GM21723 (cell line): ENCODE measurements at regions not wholly inside any gene's neighbourhood (a gene's known extent, or its start where the extent isn't known, plus 50 kb on each side); places are given as distances from the start of the nearest gene placed in this dataset.
"Not testable (repeated sequence)": the region's sequence is repeated elsewhere in the genome, so short reads cannot be mapped to it uniquely, and the experiment has no call there.

ENCODE experiments used
- ATAC-seq: cut with Tn5 transposase; IDR thresholded peaks from one replicate; pipeline ENCODE4 v1.9.1; 2021; ENCODE audit warnings: mild to moderate bottlenecking, moderate library complexity; ENCODE audit not compliant: unreplicated experiment

DNA sequence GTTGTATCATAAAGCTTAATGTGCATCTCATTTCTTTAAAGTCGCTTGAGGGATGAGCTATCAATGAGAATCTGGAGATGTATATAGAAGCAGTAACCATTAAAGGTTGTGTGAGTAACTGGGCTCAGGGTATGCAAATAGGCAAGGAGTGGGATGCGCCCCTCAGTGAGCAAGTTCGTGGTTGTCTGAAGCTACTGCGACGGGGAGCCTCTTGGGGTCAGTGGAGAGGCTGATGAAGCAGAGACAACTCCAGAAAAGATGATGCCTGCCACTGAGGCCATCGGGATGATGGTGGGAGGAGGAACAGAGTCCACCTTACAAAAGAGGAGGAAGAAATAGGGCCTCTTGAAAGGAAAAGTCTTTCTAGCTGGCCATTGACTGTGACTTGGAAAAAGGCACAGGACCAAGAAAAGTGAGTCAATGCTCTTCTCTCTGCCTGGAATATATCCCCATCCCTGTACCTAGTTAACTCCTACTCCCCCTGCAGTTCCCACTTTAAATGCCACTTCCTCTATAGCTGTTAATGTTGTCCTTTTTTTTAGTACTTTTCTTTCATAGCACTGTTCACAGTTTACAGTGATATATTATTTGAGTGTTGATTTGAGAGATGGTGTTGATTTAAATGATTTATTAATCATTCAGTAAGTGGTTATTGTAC lies 51.4 kb upstream of the LSM6 start:
- peak; percentile 96 for ATAC-seq

DNA sequence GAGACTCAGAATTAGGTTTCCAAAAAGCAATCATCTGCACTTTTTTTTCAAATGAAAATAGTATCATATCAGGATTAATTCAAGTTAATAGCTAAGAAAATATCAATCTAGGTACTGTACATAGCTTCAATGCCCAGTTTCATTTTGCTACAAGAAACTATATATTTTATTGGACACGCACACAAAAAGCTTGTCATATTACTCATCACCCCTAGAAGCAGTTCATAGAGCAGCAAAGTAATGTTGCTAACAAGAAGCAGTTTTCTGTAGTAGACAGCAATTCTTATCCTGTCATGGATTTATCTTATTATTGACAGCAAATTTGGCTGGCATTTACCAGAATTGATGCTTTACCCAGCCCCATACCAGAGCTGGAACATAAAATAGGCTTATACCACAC lies 52.3 kb upstream of the LSM6 start:
- ATAC-seq: peak; percentile 29

DNA sequence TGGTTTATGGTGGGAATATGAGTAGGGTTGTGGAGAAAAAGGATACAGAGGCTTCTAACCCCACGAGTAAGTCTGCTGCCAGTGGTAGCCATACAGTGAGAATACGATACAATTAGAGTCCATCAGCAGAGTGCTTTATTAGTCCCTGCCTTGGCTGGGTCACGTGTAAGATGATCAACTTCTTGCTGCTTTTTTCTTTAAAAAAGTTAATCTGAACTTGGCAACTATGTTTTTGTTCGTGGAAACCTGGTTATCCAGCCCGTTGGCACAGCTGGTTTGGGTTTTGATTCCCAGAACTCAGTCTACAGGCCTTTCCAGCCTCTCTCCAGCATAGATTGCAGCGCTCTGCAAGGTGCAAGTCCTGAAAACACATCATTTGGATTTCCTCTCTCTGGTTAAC lies 53.1 kb upstream of the LSM6 start:
- ATAC-seq: no peak

DNA sequence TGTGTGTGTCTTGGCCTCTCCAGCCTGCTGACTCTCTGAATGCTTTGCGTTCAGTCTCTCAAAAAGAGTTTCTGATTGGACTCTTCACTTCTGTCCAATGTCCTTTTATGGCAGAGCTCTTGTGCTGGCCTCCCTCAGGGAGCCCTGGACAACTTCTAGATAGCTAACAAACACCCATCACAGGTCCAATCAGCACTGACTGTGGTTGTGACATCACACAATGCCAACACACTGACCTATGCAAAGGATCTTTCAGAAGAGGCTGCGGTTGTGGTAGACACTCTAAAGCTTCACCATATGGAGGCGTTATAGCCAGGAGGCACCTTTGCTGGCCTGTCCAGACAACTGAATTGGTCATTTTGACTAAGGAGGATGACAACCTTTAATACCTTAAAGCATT lies 53.8 kb upstream of the LSM6 start:
- ATAC-seq: no peak

DNA sequence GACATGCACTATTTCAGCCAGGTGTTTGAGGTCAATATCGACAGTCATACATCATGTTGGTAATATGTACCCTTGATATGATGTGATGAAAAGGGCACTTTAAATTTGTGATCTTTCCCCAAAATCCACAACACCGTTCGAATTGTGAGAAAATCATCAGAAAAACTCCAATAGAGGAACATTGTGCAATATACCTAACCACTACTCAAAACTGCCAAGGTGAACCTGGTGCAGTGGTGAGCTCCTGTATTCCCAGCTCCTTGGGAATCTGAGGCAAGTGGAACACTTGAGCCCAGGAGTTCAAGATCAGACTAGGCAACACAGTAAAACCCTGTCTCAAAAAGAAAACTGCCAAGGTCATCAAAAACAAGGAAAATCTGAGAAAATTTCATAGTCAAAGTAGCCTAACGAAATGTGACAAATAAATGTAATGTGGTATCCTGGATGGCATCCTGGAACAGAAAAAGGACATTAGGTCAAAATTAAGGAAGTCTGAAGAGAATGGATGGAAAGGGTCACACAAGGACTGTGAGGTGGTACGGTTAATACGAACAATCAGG lies 55.6 kb upstream of the LSM6 start:
- no peak for ATAC-seq

DNA sequence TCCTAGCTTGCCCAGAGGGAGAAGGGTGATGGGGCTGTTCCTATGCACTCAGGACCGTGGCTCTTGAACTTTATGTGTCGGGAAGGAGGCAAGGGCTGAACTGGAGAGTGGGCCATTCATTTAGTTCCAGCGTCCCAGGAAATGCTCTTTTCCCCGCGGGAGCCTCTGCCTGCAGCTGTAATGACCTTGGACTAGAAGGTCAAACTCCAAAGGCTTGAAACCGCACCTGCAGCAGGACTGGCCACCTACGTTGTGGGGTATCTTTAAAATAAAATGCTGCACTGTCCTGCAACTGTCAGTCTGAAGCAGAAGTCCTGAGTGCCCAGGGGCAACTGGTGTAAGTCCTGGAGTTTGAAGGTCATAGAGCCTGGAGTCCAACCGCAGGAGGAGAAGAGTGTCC lies 61.5 kb upstream of the LSM6 start:
- no peak for ATAC-seq

DNA sequence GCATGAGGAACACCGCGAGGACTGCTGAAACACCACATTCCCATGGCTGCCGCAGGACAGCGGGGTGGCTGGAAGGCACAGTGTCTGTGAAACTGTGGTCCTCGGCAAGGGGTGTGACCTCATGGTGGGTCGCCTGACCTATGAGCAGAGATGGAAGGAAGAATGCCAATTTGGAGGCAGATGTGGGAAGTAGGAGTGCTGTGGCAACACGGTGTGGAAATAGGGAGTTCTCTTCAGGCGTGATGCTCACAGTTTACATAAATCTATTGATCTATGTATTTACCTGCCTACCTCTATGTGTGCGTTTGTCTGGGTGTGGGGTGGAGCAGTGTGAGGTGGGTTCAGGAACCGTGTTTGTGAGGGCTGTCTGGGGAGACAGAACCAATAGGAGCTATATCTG lies 62.3 kb upstream of the LSM6 start:
- no peak for ATAC-seq

DNA sequence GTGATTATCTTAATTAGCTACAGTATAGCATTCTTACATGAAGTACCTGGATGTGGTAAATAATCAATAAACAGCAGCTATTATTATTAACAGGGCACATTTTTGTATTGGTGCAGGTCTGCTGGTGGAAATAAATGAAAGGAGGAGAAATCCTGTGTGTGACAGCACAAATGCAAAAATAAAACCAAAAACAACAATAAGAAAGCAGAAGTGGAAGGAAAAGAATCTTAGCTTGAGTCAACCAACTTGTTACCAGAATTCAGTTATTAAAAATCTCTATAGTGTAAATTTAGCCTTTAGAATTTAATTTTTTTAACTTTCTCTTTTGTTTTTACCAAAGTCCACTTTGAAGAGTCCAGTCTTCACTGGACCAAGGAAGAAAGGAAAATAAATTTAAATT lies 63.1 kb upstream of the LSM6 start:
- ATAC-seq: peak; percentile 61

DNA sequence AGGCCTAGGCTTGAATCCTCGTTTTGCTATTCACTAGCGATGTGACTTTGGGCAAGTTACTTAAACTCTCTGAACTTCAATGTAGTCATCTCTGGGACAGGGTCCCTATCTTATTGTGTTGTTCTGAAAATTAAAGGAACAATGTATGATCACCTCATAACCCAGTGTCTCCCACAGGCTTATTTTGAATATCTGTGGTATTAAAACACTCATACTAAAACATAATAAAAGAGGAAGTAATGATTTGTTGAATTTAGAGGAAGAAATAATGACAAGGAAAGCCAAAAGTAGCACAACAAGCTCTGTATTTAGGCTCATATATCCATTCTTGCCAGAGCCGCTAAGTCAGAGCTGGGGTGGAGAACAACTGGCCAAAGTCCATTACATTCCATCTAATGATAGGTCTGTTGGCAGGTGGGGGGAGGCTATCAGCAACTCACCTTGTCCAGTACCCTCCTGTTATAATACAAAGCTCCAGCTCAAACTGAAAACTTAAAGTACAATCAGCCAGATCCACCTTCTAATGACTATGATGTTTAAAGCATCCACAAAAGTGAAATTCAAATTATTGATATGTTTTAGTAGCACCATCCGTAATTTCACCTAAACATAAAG lies 64.5 kb upstream of the LSM6 start:
- peak; percentile 47 for ATAC-seq

DNA sequence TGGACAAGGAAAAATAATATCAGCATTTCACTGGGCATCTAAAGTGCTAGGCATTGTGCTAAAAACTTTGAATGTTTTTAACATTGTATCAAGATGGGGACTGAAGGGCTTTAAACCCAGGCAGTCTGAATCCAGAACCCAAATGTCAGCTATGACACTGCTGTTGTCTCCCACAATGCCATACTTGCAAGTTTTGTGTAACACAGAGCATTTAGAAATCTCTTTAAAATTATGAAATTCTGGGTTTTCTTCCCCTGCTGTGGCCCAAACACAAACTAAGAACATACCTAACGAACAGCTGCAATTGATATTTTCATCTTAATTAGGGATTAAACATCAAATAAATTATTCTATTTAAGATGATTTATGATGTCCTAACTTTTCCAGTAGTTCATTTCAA lies 66.8 kb upstream of the LSM6 start:
- ATAC-seq: no peak

DNA sequence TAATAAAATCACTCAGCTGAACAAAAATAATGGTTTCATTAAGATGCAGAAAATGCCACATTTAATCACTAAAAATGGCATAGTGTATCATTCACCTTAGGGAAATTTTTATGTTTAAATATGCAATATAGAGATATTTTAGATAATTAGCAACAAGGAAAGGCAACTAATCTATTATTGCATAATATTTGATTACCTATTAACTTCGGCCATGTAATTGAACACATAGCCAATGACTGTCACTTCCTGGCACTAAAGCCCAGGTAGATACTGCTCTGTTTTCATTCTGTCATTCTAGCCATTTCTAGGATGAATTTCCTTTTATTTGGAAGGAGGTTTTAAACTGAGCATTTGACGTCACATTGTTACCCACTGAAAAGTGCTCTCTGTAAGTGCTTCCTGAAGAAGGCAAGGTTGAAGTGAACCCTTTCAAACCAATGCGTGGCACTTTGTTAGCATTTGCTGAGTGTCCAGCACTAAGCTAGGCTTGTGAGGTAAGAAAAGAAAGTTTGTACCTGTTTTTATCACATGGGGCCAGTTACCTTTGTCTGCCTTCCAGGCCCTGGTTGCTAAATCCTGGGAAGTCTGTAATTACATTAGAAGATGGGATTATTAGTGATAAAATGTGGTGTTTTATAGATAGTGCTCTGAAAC lies 67.8 kb upstream of the LSM6 start:
- ATAC-seq: no peak

DNA sequence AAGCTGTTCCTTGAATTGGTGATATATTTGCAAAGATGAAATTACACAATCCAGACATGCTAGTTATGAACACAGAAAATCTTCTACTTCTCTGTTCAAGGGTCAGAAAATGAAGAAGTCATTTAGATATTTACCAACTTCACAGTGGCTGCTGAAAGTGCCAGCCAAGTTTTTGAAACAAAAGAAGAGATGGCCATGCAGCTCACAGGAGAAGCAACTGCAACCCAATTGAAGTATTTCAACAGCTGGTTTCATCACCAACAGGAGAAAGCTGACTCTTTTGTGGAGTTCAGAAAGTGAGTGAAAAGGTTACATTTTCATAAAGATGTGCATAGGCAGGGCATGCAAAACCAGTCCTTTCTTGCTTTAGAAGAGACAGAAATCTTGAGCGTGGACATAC lies 70.1 kb upstream of the LSM6 start:
- ATAC-seq: peak; percentile 60

DNA sequence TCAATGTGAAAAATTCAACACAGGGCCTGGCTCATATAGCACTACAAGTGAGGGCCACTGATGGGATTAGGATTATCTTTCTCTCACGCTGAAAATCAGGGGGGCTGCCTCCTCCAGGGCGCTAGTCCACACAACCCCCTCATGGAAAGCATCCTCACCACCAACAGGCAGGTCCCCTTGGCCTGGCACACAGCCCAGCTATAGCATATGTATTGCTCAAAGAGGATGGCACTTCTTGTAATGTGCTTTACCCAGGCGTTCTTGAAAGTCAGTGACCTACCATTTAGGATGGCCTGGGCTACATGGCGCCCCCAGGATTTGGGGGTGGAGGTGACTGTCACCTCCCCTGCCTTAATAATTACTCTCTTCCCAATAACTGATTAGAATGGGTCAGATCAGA lies 71.0 kb upstream of the LSM6 start:
- no peak for ATAC-seq

DNA sequence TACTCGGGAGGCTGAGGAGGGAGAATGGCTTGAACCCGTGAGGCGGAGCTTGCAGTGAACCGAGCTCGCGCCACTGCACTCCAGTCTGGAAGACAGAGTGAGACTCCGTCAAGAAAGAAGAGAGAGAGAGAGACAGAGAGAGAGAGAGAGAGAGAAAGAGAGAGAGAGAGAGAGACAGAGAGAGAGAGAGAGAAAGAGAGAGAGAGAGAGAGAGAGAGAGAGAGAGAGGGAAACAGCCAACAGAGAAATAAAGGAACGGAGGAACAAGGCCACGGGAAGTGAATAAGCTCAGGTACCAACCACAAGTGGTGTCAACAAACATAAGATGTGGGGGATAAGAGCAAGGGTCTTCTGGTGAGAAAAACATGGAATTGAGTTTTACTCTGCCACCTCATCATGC lies 71.5 kb upstream of the LSM6 start:
- not testable (repeated sequence) for ATAC-seq

DNA sequence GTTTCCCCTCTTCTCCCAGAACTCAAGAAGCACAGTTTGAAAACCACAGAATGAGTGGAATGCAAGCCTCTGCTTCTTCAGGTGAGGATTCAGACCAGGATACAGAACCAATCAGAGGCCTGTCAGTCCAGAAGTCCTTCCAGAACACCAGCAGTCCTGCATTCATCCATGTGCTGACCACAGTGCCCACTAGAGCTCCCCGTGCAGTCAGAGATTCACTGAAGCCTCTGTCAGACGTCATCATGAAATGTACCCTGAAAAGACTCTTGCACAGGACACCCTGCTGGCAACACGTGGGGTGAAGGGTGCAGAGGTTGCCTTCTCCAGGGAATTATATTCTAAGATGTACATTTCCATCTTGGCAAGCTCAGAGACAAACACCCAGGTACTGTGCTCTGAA lies 75.9 kb upstream of the LSM6 start:
- no peak for ATAC-seq

DNA sequence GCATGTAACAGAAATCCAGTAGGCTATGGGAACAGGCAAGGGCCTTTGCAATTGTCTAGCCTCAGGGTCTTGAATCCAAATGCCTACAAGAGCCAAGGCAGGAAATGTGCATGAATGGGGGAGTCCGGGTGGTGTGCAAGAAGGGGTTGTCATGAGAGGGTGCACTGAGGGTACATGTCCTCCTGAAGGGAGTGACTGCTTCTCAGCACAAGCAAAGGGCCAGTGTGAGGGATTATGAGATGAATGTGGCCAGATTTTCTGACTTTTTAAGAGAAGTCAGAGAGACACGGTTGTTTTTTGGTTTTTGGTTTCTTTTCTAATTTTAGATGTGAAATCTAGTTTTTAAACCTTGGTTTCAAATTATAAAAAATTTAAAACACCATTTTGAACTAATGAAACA lies 76.5 kb upstream of the LSM6 start:
- ATAC-seq: peak; percentile 76

DNA sequence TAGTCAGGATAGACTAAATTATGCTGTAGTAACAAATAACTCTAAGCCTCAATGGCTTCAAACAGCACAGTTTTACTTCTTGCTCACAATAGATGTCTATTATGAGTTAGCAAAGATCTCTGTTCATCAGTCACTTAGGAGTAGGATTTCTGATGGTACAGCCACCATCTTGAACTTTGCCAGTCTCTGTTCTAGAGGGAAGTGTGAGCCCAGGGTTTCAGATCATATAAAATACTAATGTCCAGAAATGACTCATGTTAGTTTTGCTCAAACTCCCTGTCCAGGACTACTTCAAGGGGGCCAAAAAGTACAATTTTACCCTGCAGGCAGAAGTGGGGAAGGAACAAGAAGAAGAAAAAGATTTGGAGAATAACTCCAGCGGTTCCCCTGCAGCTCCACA lies 77.1 kb upstream of the LSM6 start:
- ATAC-seq: peak; percentile 82

DNA sequence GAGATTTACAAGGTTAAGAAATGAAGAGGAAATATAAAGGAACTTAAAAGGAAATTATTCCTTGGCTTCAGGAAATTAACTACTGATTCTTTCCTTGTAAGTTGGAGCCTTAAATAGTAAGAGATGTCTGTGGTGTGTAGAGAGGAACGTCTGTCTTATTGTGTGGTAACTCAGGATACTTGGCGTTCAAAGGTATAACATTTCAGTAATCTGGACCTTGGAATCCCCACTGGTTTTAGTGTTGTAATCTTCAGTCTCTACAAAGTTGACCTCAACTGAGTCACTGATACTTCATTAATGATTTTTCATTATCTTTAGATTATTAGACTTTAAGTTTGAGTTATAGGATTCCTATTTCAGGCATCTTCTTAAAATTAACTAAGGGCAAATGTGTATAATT lies 79.1 kb upstream of the LSM6 start:
- ATAC-seq: no peak

DNA sequence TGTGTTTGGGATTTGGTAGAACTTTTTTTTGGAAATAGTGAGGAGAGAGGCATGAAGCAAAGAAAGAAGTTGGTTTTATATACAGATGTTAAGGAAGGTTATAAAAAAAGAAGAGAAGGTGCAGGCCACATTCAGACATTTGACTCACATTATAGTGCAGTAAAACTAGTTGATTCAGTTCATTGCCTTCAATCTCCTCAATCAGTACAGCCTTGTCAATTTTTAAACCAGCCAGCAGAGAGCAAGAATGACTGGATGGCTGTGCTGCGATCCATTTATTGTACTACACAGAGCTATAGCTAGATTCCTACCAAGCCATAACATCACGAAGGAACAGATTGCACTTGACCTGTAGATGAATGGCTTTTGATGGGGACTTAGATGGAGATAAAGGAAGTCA lies 79.7 kb upstream of the LSM6 start:
- ATAC-seq: no peak

DNA sequence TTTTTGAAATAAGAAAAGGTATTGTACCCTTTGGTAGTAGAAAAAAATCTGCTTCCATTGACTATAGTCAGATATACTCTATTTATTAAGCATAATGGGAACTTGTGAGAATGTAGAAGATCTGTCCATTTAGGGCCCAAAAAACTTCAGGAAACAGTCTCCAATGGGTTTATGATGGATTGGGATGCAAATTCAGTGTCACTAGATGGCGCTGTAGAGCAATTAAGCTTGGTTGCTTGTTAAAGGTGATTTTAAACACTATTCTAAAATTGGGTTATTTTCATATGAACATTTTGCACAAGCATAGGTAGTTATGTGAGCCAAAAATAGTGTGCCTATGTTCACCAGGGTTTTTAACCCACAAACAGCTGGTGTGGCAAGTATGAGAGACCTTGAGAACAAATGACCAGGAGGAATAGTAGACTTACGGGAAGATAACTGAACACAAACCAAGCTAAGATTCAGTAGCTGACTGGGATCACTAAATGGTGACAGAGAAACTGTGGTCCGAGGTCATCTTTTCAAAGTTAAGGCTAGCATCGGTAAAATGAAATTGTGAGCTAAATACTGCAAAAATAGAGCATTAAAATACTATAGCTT lies 80.3 kb upstream of the LSM6 start:
- no peak for ATAC-seq

DNA sequence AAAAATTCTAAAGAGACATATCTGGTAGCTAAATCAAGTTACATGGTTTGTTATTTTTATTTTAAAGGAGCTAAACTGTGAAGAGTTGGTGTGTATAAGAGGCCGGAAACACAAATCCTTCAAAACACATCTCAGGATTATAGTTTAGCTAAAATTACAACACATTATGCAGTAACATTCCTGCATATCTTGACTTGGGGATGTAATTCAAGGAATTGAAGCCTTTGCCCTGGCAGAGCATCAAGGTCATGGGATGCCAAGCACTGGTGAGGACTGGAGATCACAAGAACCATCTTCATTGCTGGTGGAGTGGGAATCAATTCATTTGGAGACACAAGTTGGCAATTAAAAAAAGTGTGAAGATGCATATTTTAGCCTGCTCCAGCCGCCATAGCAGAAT lies 86.8 kb upstream of the LSM6 start:
- no peak for ATAC-seq

DNA sequence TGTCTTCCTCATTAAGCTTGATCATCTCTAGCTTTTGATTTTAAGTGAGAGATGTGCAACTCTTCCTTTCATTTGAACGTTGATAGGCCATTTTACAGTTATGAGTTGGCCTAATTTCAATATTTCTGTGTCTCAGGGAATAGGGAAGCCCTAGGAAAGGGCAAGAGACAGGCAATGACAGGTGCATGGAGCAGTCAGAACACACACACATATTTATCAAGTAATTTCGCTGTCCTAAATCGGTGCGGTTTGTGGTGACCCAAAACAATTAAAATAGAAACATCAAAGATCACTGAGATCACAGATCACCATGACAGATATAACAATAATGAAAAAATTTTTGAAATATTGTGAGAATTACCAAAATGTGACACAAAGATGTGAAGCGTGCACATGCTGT lies 87.7 kb upstream of the LSM6 start:
- ATAC-seq: no peak
